ENCODE measurements at regions not wholly inside any gene's neighbourhood (a gene's known extent, or its start where the extent isn't known, plus 50 kb on each side); places are given as distances from the start of the nearest gene placed in this dataset.

DNA sequence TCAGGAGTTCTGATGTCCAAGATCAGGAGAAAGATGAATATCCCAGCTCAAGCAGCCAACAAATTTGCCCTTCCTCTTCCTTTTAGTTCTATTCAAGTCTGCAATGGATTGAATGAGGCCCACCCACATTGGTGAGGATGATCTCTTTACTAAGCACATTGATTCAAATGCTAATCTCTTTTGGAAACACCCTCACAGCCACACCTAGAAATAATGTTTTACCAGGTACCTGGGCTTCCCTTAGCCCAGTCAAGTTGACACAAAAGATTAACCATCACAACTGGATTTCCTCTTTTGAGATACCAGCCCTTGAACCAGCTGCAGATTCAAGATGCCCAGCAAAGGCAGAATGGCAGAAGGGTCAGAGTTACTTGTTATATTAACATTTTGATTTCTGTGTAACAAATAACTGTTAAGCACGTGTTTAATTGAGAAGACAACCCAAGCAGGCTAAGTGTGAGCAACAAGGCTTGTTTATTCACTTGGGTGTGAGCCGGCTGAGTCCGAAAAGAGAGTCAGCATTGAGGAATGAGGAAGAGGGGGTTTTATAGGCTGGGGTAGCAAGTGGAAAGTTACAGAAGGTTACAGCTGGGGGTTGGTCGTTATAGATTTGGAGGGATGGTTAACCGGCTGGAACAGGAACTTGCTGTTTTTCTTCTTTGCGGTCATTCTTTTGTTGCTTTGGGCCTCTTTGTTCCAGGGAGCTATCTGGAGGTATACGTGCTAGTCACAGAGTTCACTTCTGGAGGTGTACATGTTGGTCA lies 180.3 kb downstream of the EMP1 start:
- no peak for ATAC-seq

DNA sequence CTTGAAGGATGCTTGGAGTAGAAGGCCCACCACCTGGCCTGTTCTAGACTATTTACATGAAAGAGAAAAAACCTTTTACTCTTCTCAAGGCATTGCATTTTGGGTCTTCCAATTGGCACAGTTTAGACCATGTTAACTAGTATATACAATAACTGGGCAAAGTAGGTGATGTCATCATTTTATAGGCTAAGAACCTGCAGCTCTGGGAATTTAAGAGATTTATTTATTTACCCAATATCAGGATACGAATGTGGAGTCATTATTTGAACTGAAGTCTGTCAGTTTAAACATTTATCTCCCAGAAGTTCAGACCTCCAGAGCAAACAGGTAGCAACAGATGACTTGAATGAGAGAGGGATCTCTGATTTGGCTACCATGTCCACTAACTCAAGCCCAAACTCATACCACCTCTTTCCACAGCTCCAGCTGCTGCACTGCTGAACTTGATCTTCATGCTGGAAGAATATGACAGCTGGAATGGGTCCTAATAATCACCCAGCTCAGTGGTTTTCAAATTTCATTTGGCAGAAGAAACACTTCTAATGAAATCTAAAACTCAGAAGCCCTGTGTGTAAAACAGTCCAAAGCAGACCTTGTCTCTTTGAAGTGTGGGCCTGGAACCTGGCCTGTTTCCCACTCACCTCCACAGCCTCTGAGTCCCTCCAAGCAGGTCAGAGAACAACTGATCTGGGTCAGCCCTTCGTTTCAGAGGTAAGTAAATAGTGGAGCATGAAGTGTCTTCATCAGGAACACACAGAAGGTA lies 179.2 kb downstream of the EMP1 start:
- ATAC-seq, result no peak

DNA sequence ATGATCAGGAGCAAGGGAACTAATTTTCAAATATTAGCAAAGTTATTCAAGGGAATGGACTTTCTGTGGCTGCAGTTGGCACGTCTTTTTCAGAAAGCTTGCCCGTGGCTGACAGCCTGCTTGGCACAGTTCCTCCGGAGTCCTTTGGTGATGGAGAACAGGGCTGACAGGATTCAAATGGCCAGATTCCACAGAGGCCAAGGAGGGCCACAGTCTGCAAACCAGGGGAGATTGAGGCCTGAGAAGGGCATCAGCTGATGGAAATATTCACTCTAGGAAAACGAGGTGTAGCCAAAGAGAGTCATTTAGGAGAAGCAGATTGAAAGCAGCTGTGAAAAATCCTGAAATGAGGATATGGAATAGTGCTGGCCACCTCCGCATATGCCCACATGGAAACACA lies 178.3 kb downstream of the EMP1 start:
- ATAC-seq, result no peak

DNA sequence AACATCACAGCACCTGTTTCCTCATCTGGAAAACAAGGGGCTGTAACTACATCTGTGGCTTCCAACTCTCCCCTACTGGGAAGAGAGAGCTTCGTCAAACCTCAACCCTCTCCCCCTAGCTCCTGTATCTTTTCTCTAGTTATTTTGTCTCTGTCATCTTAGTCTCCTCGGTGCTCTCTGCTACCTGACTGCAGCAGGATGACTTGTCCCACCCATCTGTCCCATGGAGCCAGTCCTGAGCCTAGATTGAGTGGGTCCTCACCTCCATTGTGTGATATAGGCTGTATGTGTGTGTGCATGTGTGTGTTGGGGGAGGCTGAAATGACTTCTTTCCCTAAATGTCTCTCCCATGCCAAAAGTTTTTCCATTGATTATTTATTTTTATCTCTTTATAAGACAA lies 177.3 kb downstream of the EMP1 start:
- no peak for ATAC-seq

DNA sequence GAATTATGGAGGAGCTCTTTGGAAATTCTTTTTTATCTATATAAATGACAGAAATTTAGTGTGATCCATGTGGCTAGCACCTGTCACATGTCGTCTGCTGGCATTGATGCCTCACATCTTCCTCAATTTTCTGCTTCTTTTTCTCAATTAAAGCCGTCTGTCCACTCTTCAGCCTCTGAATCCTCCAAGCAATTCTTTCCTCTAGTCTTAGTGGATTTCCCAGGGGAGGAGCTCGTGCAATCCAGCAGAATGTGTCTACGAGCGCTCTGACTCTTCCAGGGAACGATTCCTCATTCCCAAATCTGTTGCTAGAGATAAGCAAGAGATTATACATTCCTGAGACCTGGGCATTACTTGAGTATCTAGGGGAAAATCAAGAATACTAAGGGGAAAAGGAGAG lies 176.6 kb downstream of the EMP1 start:
- ATAC-seq, result no peak

DNA sequence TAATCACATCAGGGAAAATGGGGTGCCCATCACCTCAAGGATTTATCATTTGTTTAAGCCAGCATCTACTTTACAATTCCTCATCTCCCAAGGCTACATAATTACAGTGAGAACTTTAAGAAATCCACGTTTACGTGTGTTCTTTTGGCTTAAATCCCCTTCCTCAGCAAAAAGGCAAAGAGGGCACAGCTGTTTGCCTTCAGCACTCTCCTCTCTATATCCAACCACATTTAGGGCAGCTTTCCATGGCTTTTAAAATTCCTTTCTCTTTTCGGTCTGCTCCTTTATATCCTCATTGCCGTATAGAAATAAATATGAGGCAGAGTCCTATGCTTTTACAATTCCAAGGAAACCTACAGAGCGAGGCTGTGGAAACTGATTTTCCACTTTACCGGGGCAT lies 175.9 kb downstream of the EMP1 start:
- no peak for ATAC-seq

DNA sequence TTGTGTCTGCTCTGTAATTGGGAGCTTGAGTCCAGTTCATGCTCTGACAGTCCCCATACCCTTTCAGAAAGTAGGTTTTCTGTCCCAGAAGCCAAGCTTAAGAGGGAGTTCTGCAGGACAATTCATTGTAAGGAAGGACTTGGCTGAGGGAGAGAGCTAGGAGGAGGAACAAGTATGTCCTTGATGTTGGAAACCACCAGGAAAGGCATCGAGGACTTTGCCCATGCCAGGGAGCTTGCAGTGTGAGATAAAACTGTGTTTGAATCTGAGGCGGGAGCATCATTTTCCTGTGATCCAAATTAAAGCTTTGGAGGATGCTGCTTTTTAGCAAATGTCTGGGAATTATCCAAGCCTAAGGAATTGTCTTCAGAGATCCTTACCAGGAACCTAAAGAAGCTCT lies 175.3 kb downstream of the EMP1 start:
- no peak for ATAC-seq

DNA sequence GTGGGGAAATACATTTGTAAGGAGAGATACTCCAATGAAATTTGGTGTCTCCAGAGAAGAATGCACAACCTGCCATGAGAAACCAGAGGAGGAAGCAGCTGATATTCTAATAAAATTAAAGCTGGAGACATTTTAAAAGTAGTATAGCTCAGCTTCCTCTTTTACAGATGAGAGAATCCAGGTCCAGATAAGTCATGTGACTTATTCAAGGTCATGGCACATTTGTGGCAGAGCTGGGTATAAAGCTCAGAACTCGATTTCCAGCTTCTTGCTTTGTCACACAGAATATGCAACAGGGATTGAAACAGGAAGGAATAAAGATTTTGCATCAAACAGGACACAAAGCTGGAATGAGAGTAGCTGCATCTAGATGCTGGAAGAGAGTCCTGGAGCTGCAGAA lies 174.8 kb downstream of the EMP1 start:
- no peak for ATAC-seq

DNA sequence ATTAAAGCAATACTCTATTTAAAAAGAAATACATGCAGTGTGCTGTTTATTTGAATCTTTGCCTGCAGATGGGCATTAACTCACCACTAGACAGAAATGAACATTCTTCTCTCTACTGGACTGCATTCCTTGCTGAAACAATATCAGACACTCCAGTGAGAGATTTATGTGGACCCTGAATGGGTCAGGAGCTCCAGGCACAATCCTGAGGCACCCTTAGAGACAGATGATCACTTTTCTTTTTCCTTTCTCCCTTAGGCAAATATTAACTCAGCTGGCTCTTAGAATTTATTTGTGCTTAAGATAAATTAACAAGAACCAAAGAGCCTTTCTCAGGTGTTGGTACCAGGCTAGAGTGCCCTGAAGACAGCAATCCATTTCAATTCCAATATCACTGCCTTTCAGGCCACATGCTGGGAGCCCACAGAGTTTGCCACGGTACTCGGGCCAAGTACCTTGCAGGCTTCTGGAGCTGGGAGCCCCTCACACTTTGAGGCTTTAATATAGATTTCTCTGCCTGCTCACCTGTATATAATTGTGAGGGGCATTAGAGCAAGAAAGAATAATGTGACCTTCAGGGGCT lies 173.0 kb downstream of the EMP1 start:
- no peak for ATAC-seq

DNA sequence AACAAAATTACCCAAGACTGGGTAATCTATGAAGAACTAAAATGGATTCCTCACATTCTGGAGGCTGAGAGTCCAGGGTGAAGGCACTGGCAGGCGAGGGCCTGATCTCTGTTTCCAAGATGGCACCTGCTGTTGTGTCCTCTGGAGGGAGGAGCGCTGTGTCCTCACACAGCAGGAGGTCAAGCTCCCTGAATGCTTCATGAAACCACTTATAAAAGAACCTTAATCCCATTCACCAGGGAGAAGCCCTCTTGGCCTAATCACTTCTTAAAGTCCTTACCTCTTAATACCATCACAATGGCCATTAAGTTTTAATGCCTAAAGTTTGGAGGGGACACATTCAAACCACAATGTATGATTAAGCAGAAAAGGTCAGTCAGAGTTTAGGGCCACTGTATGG lies 172.4 kb downstream of the EMP1 start:
- ATAC-seq, result no peak

DNA sequence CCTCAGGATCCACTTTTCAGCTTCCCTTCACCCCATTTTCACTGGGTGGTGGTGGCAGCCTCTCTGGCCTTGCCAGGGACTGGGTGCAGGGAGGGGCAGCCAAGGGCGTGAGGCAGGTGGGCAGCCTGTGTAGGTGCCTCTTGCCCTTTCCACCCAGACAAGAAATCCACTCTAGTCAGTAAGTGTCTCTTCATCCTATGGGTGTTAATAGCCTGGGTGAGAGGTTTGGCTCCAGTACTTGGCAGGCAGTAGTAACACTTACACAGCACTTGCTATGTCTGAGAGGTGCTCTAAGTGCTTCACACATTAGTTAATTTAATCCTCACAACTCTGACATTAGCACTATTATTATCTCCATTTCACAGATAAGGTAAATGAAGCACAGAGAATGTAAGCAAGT lies 171.9 kb downstream of the EMP1 start:
- ATAC-seq, result no peak

DNA sequence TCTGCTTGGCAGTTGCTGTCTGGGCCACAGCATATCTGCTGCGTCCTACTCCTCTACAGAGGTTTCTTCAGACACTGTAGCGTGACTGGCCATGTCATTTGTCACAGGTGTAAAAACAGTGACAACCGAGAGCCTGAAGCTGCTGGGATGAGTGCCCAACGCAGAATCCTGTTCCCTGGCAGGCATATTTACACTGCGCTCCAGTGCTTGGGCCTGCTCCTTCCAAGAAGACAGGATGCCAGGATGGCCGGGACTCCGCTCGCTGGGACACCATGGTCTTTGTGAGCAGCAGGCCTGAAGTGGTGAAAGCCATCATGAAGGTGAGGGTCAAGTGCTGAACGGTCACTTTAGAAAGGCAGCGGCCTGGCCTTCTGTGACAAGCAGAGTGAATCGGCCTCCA lies 171.4 kb downstream of the EMP1 start:
- no peak for ATAC-seq

DNA sequence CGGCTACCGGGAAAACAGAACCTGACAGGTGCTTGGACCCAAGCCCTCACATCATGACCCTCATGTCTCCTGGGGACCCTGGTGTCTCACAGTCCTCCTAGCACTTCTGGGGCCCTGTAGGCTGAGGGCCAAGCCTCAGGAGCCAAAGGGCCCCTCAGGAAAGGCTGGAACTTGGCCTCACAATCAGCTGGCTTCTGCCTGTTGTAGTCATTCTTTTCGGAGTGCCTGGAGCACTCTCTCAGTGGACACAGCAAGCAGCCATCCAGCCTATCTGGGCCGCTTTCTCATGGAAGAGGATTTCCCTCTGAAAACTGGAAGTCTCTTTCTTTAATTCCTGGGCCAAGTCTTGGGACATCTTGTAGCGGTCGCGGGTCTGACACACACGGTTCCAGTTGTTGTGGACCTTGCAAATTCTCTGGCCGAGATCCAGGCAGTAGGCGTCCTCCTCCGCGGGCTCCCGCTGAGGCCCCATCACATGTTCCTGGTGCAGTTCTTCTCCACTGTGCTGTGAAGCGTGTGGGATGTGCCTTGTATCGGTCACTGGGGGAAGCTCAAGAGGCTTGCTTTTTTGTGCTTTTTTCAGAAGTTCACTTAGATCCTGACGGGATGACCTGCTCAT lies 169.3 kb downstream of the EMP1 start:
- ATAC-seq, result no peak

DNA sequence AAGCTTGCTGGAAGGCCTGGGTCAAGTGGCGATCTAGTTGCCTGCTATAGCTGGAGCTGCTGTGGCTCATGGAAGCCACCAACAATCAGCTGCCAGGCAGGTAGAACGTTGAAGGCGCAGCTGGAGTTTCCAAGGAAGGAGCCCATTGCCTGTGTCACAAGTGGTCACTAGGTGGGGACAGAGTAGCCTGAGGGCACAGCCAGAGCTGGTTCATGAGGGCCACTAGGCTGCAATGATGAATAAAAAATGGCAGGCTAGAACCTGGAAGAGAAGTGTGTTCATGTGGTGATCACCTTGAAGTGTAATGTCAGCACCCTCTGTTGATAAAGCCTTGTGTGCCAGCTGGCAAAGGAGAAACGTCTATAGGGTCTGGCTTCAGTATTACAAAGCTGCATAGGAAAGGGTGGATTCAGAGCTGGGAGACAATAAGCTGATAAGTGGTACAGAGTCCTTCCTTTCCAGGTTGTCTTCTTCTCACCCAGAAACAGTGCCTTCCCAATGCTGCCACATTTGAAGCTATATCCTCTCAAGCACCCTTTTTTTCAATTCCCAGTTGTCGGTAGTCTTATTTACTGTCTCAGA lies 165.8 kb downstream of the EMP1 start:
- peak; percentile 67 to 71 for ATAC-seq

DNA sequence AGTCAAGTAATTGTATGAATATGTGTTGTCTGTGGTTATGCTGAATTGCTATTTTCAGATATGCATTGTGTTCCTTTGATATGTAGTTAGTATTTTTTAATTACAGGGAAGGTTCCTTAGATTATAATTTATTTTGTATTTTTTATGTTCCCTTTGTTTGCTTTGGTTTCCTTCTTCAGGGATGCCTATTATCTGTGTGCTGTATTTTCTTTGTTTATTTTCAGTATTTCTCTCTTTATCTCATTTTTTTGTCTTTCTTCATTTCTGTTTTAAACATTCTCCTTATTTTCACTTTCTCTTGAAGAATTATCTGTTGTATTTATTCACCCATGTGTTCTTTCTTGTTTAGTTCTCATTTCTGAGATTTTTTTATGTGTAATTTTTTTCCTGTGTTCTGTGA lies 163.1 kb downstream of the EMP1 start:
- ATAC-seq, result no peak

DNA sequence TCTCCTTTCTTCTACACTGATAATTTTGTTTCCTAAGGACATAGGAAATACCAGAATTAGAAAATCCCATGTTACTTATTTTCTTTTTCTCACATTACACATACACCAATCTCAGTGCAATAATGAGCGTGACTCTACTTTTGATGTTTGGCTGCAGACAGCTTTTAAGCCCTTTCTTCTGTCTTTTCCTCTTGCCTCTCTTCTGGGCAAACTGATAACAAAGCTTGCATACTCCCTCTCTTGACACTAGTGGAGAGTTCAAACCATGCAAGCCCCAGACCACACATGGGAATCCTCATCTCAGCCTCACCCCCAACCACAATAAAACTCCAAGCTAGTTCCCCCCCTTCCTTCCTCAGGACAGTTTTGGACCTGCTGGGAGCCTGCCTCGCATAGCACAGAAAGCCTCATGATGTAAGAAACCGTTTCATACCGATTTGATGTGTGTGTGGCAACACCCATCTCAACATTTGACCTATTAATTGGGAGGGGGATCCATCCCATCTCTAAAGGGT lies 161.9 kb downstream of the EMP1 start:
- ATAC-seq, result no peak

DNA sequence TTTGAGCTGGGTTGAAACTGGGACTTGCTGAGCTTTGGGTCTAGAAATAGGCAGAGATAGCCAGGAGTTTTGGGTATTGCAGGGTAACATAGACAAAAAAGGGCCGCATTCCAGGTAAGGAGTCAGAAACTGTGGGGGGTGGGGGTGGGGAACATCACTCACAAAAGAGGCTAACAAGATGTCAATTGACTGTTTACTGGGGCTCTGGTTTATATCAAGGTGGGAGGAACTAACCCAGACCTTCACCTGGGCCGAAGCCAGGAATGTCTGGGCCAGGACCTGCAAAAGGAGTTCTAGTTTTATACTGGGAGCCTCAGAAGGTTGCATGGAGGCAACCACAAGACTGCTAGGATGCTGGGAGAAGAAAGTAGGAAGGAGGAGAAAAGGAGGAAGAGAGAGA lies 154.4 kb downstream of the EMP1 start:
- no peak for ATAC-seq

DNA sequence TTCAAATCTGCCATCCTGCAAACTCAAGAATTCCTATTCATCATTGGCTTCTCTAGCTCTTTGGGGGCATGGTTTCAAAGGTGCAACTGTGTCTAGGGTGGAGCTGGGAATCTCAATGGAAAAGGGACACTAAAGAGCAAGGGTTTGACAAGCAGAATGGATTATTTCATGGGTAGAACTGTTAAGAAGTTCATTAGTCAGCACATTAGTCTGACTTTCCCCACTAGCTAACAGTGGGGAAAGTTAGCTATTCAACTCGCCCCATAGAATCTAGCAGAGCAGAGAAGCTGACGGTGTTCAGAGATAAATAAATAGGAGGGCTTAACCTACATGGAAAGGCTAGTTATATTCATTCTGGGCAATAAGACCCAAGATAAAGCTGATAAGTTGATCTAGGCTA lies 153.9 kb downstream of the EMP1 start:
- no peak for ATAC-seq

DNA sequence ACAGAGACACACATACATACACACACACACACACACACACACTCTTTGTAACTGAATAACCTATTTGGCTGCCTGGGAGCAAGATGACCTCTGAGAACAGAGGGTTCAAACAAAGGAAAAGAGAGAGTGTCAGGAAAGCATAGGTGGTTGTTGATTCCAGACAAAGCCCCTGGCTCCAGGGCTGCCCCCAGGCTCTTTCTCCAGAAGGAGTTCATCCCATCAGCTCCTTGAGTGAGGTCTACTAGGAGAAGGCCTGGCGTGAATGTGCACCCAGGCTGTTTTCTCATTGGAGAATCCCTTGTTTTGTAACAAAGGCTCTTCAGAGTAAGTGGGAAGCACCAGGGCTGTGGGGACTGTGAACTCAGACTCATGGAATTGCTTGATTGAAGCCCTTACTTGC lies 151.9 kb downstream of the EMP1 start:
- ATAC-seq, result no peak

DNA sequence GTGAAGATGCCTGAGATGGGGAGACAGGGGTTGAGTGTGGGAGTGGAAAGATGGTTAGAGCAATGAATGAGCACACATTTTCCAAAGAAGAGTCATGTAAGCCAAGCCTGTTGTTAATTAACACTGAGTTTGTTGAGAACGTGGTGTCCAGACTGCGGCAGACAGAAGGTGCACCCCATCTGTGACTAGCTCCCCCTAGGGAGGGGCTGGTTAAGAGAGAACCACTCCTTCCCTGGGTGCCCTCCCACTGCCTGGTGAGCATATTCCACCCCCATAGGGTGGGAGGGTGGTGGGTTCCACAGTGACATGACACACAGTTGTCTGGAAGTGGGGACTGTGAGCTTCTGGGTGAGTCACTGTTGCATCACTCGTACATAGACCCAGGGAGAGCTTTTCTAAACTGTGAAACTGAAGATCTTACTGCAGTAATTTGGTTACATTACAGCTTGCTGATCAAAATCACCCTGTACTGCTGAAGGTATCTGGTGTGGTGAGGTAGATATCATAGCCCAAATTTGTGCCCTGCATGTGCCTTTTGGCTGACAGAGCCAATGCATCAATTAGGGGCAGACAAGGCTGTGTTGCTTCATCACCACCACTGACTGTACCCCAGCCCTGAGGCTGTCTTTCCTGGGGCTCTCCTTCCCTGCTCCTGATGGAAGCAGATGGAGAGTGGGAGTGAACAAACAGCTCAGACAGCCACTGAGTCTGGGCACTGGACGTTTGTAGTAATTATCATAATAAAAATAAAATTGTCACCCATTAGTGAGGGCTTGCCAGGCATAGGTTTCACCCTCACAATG lies 150.9 kb downstream of the EMP1 start:
- peak; percentile 87 to 90 for ATAC-seq

DNA sequence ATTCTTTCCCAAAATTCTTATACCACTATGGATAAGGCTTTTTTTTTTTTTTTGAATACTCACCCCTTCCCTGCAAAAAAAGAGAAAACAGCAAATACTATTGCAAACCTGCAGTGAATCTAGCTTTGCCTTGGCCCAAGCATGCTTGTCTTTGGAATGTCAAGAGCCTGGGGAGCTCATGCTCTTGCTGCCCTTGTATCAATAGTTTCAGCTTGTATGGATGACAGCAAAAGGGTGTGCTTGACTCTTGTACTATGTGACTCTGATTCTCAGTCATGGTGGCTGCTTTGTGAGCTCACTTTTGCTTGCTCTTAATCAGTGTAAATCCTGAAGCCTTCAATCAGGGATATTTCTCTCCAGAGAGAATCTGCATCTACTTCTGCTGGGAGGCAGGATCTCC lies 149.2 kb downstream of the EMP1 start:
- ATAC-seq, result no peak

DNA sequence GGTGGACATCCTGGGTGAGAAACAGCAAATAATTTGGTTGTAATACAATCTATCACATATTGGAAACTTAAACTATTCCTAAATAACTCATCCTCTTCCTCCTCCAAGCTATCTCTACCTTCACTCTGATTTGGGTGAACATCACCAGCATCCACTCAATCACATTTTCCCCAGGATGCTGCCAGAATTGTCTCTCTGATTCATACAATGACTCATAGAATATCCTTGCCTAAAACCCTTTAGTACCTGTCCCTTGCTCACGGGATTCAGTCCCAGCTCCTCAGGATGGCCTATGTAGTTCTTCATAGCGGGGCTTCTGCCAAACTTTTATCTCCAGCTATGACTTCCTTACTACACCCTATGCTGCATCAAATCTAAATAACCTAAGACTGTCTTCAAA lies 146.8 kb downstream of the EMP1 start:
- no peak for ATAC-seq
